Lower leg skin (tissue), 3 donors: ENCODE measurements at regions not wholly inside any gene's neighbourhood (a gene's known extent, or its start where the extent isn't known, plus 50 kb on each side); places are given as distances from the start of the nearest gene placed in this dataset.

ENCODE experiments used
- CTCF ChIP-seq, 3 donors: fragments of 450-650 bp; IDR thresholded peaks; one replicate each; pipeline ENCODE4 v1.5.1; 2016; ENCODE audit warnings: antibody characterized with exemption in 3 of 3, mild to moderate bottlenecking in 3 of 3, moderate library complexity in 2 of 3
- POLR2A ChIP-seq, 2 donors: fragments of 450-650 bp; IDR thresholded peaks; one replicate each; pipeline ENCODE4 v1.6.1; 2016 to 2017; ENCODE audit warnings: antibody characterized with exemption in 2 of 2, mild to moderate bottlenecking in 1 of 2, moderate library complexity in 1 of 2

- no peak for TF ChIP-seq POLR2A (IDR thresholded peaks at IDR 0.05)
- no peak for TF ChIP-seq CTCF (IDR thresholded peaks at IDR 0.05)
These were observed 145.0 kb downstream of the CAND1 start for GRCh38 chr12:67414011-67414715.
